Right lobe of liver (tissue), 4 donors: ENCODE measurements at regions not wholly inside any gene's neighbourhood (a gene's known extent, or its start where the extent isn't known, plus 50 kb on each side); places are given as distances from the start of the nearest gene placed in this dataset.

Experiments
- POLR2A ChIP-seq: fragments of 450-650 bp; IDR thresholded peaks from one replicate; pipeline ENCODE4 v1.6.1; 2017; ENCODE audit warnings: antibody characterized with exemption, mild to moderate bottlenecking
- TF ChIP-seq, protein P1 (sequence below), 4 donors: fragments of 200-600 bp in 3 of 4; fragments of 450-650 bp in 1 of 4; IDR thresholded peaks; one replicate each; pipeline versions ENCODE4 v1.5.1 to v1.8.0; 2016 to 2022; ENCODE audit warnings: antibody characterized with exemption in 4 of 4, mild to moderate bottlenecking in 2 of 4
- donor health status: DM: no; HTN: no; CAD: no.
- donor health status: DM: no; HTN: no; CAD: no.
- donor health status: DM: no; HTN: yes; CAD: no.

DNA sequence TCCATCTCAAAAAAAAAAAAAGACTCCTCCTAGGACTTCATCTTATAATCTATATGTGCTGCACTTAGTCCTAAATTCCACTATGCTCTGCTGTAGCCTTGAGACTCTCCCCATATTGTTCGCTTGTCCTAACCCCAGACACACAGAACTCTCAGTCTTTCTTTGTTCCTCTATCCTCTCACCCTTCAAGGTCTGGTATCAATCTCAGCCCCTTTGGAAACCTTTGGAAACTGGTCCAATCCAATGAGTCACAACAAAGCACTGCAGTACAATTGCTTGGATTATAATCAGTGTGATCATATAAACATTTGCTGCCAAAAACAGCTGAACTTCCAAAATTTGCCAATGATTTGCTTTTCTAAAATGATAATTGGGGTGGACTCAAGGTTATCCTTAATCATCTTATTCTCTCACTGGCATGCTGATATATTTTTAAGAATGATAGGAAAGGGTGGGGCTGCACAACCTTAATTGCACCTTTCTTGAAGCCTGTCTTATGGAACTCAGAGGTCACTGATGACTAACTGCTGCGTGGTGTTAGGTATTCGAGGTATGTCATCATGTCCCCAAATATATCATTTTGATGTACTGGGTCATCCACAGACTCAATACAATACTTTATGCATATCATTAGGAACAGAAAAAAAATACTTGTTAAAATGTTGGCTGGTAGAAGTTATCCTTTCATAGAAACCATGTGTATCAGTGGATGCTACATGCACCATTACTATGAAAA is 756.7 kb downstream of the NR2F2 start:
- TF ChIP-seq, protein P1, sequence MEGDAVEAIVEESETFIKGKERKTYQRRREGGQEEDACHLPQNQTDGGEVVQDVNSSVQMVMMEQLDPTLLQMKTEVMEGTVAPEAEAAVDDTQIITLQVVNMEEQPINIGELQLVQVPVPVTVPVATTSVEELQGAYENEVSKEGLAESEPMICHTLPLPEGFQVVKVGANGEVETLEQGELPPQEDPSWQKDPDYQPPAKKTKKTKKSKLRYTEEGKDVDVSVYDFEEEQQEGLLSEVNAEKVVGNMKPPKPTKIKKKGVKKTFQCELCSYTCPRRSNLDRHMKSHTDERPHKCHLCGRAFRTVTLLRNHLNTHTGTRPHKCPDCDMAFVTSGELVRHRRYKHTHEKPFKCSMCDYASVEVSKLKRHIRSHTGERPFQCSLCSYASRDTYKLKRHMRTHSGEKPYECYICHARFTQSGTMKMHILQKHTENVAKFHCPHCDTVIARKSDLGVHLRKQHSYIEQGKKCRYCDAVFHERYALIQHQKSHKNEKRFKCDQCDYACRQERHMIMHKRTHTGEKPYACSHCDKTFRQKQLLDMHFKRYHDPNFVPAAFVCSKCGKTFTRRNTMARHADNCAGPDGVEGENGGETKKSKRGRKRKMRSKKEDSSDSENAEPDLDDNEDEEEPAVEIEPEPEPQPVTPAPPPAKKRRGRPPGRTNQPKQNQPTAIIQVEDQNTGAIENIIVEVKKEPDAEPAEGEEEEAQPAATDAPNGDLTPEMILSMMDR (IDR thresholded peaks at IDR 0.05) = no peak
- TF ChIP-seq POLR2A = no peak
